Prostate gland (tissue), 2 donors: ENCODE measurements at regions not wholly inside any gene's neighbourhood (a gene's known extent, or its start where the extent isn't known, plus 50 kb on each side); places are given as distances from the start of the nearest gene placed in this dataset.

ENCODE experiments used
- CTCF ChIP-seq, 4 experiments: fragments of 200-600 bp in 2 of 4; fragments of 450-650 bp in 2 of 4; sonication (generic) in 2 of 4; IDR thresholded peaks; 1 replicate in 3 of 4; 2 replicates in 1 of 4; pipeline ENCODE4 v1.5.1; 2016 to 2019; ENCODE audit warnings: antibody characterized with exemption in 4 of 4, mild to moderate bottlenecking in 2 of 4, moderate library complexity in 2 of 4
- POLR2A ChIP-seq: fragments of 450-650 bp; IDR thresholded peaks from one replicate; pipeline ENCODE4 v1.6.1; 2016; ENCODE audit warnings: antibody characterized with exemption, mild to moderate bottlenecking
- POLR2AphosphoS5 ChIP-seq: sonication (generic); formaldehyde crosslinking; IDR thresholded peaks from one replicate; pipeline ENCODE4 v1.6.1; 2017; ENCODE audit warnings: antibody characterized with exemption

GRCh38 chr10:121267236-121268003 lies 330.8 kb downstream of the FGFR2 start:
- TF ChIP-seq CTCF (IDR thresholded peaks at IDR 0.05) (no peak), POLR2A (no peak), POLR2AphosphoS5 (no peak)
